ENCODE measurements at regions not wholly inside any gene's neighbourhood (a gene's known extent, or its start where the extent isn't known, plus 50 kb on each side); places are given as distances from the start of the nearest gene placed in this dataset.

GRCh38 chr11:82365351-82365750, 368.3 kb downstream of the FAM181B start:
- DNase-seq: no peak

DNA sequence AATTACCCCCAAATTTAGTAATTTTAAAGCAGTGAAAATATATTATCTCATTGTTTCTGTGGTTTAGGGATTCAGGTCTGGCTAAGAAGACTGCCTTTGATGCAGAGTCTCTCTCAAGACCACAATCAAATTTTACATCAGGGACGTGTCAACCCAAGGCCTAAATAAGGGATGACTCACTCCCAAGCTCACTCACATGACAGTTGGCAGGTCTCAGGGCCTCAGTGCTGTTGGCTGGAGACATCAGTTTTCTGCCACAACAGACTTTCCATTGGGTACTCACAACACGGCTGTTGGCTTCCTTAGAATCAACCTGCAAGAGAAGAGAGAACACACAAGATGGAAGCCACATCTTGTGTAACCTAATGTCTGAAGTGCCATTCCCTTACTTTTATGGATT, 377.3 kb downstream of the FAM181B start:
- DNase-seq: peak; percentile 37

GRCh38 chr11:82355313-82355823, 378.3 kb downstream of the FAM181B start:
- DNase-seq: no peak

DNA sequence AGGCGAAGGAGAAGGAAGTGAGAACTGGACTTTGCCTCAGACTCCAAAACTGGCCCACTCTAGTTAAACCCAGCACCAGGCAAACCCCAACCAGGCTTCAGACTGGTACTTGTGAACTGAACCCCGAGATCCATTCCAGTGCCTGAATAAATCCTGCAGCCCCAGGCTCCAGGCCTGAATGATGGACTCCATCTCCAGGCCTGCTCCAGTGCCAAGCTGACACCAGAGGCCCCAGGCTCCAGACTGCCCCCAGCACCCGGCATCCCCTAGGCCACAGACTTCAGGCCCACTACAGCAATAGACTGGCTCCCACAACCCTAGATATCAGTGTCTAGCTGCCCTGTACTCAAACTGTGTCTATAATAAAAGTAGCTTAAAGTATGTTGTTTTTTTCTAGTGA, 406.8 kb downstream of the FAM181B start:
- no peak for DNase-seq

GRCh38 chr11:82321206-82321605, 412.5 kb downstream of the FAM181B start:
- DNase-seq: peak; percentile 89

GRCh38 chr11:82315093-82315492, 418.6 kb downstream of the FAM181B start:
- DNase-seq: no peak

- DNase-seq: no peak
These were observed 424.7 kb downstream of the FAM181B start for GRCh38 chr11:82308979-82309378.

- no peak for DNase-seq
These were observed 428.5 kb downstream of the FAM181B start for GRCh38 chr11:82305123-82305522.

DNA sequence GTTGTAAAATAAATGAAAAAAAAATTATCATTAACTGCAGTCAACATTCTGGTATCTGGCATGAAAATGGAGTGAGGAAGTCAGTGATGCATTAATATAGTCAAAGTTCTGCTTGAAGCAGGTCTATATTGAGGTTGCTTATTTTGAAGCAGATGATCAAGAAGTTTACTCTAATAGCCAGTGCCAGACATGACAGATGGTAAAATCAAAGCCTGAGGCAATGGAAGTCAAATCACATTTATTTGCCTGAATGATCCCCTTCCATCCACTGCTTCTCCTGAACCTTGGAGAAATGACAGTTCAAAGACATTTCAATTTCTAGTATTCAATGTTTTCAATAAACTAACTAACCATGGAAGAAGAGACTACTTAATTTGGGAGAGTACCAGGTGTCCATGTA, 430.0 kb downstream of the FAM181B start:
- DNase-seq: peak; percentile 97

DNA sequence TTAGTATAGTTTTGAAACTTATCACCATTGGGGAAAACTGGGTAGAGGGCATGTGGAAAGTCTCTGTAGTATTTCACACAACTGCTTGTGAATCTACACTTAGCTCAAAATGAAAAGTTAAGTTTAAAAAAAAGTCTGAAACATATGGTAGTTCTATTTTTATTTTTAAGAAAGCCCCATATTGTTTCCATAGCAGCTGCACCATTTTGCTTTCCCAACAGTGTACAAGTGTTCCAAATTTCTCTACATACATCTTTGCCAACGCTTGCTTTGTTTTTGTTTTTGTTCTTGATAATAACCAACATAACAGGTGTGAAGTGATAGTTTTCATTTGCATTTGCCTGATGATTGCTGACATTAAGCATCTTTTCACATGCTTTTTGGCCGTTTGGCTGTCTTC, 445.2 kb downstream of the FAM181B start:
- no peak for DNase-seq

DNA sequence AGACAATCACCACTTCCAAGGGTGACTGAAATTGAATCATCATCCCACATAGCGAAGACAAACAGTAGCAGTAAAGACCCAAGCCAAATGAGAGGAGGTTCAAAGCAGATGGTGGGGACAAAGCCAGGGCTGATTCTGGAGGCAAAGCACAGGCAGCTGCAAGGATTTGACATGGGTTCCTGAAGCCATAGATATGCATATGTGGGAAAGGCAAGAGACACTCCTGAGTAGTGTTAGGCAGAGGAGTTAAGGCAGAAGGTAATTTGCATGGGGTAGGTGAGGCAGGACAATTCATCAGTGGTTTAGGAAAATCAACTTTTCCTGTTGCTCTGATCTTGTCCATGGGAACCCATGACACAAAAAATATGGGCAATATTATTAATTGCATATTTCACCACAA, 462.8 kb downstream of the FAM181B start:
- peak; percentile 56 for DNase-seq

DNA sequence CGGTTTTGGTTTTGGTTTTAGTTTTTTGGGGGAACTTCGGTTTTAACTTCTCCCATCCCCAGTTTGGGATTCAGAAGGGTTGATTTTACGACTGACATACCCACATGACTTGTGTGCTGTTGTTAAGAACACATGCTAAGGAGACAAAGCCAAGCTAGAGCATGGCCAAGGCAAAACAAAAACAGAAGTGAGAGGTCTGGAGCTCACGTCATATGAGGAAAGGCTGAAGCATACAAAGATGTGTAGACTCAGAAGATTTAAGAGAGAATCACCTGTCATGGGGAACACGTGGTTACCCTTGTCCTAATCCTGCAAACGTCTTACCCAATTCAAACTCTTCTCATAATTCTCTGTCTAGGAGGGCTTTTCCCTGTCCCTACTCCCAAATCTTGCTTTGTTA, 465.0 kb downstream of the FAM181B start:
- DNase-seq: no peak

DNA sequence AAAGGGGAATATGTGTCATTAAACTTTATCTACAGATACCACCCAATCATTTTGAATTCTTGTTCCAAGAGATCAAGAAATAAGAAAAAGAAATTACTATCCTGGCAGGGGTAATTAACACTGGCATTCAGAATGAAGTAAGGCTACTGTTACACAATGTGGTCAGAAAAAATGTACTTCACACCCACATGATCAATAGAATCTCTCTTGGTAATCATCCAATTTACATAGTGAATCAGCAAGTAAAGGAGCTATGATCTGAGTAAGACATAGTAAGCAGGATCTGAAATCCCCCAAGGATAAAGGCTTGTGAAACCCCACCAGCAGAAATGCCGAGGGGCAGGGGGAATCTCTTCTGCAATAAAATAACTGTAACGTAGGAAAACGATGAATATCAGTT, 466.5 kb downstream of the FAM181B start:
- DNase-seq: no peak

DNA sequence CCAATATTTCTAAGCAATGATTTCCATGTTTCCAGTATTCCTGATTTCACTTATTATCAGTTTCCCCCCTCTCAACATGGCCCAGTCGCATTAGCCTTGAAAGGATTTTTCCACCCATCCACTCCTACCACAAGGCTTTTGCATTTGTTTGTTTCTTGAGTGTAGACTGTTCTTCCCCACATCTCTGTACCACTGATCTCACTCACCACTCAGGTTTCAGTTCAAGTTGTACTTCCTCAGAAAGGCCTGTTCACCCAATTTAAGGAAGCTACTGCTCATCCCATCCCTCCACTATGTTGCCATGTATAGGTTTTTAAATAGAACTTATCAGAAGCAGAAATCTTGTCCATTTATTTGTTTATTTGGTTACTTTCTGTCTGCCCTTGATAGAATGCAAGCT, 472.3 kb downstream of the FAM181B start:
- no peak for DNase-seq

GRCh38 chr11:82250047-82250446, 483.6 kb downstream of the FAM181B start:
- DNase-seq: no peak

DNA sequence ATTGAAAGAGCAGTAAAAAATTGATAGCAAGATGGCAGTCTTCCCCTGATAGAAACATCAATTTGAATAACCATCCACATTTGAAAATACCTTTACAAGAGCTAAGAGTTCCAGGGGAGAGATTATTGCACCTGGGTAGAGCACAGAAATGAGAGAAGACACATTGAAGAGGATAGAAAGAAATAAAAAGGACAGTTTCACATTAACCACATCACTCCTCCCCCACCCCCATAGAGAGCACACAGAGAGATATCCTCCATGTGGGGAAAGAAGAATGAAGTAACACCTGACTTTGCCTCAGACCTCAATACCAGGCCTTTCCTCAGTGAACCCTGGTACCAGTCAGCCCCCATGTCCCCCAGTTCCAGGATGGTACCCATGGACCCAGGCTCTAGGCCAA, 486.7 kb downstream of the FAM181B start:
- no peak for DNase-seq

GRCh38 chr11:82239498-82239897, 494.2 kb downstream of the FAM181B start:
- DNase-seq: no peak

DNA sequence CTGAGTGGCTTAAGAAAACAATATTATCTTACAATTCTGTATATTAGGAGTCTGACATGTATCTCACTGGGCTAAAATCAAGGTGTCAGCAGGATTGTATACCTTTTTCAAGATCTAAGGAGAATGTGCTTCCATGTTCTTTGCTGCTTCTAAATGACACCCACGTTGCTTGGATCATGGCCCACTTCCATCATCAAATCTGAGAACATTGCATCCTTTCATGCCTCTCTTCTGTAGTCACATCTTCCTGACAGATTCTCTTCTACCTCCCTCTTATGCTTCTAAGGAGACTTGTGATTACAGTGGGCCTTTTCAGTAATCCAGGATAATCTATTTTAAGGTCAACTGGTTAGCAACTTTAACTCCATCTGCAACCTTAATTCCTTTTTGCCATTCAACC, 499.4 kb downstream of the FAM181B start:
- DNase-seq: no peak

- no peak for DNase-seq
These were observed 500.5 kb downstream of the FAM181B start for GRCh38 chr11:82233201-82233600.

DNA sequence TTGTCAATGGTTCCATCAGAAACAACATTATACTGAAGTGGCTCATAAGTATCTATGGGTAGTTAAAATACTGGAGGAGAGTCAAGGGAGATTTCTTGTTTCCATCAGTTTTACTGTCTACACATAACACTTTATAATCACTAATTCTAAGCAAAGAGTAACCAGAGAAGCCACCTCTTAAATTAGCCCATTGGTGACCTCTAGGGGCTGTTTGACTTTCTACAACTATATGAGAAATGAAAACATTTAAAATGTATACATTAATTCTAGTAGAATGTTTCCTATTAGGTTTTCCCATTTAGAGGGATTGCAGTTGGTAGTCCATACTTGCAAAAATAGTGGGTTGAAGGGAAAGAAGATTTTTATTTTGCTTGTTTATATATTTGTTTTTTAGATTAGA, 504.3 kb downstream of the FAM181B start:
- DNase-seq: peak; percentile 61

GRCh38 chr11:82225930-82226329, 507.7 kb downstream of the FAM181B start:
- DNase-seq: no peak

DNA sequence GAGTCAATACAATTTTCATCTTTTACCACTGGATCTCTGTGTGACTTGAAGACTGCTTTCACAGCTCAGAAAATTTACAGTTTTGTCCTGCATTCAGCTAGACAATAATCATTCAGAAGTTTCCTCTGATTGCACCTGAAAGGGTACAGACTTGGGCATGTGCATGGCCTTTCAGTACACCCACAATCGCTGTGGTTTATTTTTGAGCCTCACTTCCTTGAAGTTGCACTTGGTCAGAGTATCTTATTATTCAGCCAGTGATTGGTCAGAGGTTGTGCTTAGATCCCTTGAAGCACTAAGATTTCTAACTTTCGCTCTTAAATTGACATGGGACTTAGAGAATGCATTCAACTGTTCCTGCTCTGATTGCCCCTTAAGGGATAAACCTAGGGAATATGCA, 508.2 kb downstream of the FAM181B start:
- DNase-seq: no peak

- DNase-seq: no peak
These were observed 516.6 kb downstream of the FAM181B start for GRCh38 chr11:82216927-82217570.

- no peak for DNase-seq
These were observed 523.7 kb downstream of the FAM181B start for GRCh38 chr11:82210011-82210410.

DNA sequence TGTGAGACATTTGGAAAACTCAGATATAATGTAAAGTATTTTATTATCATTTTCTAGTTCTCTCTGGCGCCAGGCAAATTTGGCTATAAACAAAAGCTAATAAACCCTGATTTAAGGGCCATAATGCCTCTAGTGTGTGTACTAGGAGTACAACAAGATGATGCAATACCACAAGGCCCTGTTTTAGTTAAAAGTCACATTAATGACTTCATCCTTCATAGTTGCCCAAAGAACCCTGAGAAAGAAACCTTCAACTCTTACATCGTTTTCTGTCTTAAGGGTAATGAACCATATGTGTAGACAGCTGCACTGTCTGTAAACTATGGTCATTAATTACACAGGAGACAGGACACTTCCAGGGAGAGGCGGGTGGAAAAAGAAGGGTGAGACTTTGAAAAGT, 538.4 kb downstream of the FAM181B start:
- peak; percentile 88 for DNase-seq
